ENCODE measurements at regions not wholly inside any gene's neighbourhood (a gene's known extent, or its start where the extent isn't known, plus 50 kb on each side); places are given as distances from the start of the nearest gene placed in this dataset.

DNA sequence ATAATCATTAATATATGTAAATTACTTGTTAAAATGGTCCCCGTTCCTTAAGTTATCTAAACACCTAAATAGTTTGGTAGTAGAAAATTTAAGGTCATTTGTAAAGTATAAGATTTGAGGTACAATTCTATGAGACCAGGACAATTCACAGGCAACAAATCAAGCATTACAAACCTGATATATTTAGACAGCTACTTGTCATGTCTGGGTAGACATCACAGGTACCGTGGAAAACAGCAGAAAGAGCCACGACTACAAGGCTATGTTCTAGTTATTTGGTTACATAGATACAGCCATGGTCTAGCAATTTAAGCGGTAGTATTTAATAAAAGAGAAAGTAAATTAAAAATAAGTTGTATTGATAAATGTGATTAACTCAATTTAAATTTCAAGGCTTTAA lies 393.1 kb upstream of the ID4 start:
- no peak for ATAC-seq
- no peak for DNase-seq (ENCODE audit: low read depth, low spot score)
- H3K27ac ChIP-seq (ENCODE audit: low read depth, low read length), result no peak overlapping the region
- H4K20me1 ChIP-seq (ENCODE audit: insufficient read depth), result no peaks in the 10 kb centered on the region
- no peaks in the 10 kb centered on the region for H3K79me2 ChIP-seq (ENCODE audit: insufficient read depth, low read length)
- H3K9me2 ChIP-seq (ENCODE audit: insufficient read depth), result no peaks in the 10 kb centered on the region
- no peak overlapping the region for H2AFZ ChIP-seq (ENCODE audit: low read depth, low read length, poor library complexity, severe bottlenecking)
- intact Hi-C loops (cut with micrococcal nuclease), result no loop called here
- no peak overlapping the region for H3K4me2 ChIP-seq (ENCODE audit: low read length)
- TF ChIP-seq TCF7L2 (IDR thresholded peaks at IDR 0.05; ENCODE audit: borderline replicate concordance, extremely low read depth, insufficient read depth, insufficient read length), result no peak
- TF ChIP-seq POLR2A (IDR thresholded peaks at IDR 0.05; ENCODE audit: borderline replicate concordance, extremely low read depth, insufficient read depth, insufficient read length), result no peak
- TF ChIP-seq EGR1 (IDR thresholded peaks at IDR 0.05; ENCODE audit: low read depth), result no peak
- TF ChIP-seq, protein P1, sequence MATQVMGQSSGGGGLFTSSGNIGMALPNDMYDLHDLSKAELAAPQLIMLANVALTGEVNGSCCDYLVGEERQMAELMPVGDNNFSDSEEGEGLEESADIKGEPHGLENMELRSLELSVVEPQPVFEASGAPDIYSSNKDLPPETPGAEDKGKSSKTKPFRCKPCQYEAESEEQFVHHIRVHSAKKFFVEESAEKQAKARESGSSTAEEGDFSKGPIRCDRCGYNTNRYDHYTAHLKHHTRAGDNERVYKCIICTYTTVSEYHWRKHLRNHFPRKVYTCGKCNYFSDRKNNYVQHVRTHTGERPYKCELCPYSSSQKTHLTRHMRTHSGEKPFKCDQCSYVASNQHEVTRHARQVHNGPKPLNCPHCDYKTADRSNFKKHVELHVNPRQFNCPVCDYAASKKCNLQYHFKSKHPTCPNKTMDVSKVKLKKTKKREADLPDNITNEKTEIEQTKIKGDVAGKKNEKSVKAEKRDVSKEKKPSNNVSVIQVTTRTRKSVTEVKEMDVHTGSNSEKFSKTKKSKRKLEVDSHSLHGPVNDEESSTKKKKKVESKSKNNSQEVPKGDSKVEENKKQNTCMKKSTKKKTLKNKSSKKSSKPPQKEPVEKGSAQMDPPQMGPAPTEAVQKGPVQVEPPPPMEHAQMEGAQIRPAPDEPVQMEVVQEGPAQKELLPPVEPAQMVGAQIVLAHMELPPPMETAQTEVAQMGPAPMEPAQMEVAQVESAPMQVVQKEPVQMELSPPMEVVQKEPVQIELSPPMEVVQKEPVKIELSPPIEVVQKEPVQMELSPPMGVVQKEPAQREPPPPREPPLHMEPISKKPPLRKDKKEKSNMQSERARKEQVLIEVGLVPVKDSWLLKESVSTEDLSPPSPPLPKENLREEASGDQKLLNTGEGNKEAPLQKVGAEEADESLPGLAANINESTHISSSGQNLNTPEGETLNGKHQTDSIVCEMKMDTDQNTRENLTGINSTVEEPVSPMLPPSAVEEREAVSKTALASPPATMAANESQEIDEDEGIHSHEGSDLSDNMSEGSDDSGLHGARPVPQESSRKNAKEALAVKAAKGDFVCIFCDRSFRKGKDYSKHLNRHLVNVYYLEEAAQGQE (IDR thresholded peaks at IDR 0.05; ENCODE audit: low read depth), result no peak
- TF ChIP-seq SRF (IDR thresholded peaks at IDR 0.05; ENCODE audit: low read depth), result no peak
- TF ChIP-seq YY1 (IDR thresholded peaks at IDR 0.05; ENCODE audit: extremely low read depth, insufficient replicate concordance, low read depth, low read length), result no peak
- no peak for TF ChIP-seq EZH2phosphoT487 (IDR thresholded peaks at IDR 0.05; ENCODE audit: borderline replicate concordance)
- no peak for TF ChIP-seq JUND (IDR thresholded peaks at IDR 0.05)
- TF ChIP-seq, protein P2, sequence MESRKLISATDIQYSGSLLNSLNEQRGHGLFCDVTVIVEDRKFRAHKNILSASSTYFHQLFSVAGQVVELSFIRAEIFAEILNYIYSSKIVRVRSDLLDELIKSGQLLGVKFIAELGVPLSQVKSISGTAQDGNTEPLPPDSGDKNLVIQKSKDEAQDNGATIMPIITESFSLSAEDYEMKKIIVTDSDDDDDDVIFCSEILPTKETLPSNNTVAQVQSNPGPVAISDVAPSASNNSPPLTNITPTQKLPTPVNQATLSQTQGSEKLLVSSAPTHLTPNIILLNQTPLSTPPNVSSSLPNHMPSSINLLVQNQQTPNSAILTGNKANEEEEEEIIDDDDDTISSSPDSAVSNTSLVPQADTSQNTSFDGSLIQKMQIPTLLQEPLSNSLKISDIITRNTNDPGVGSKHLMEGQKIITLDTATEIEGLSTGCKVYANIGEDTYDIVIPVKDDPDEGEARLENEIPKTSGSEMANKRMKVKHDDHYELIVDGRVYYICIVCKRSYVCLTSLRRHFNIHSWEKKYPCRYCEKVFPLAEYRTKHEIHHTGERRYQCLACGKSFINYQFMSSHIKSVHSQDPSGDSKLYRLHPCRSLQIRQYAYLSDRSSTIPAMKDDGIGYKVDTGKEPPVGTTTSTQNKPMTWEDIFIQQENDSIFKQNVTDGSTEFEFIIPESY (IDR thresholded peaks at IDR 0.05; ENCODE audit: extremely low read depth, insufficient replicate concordance, low read length), result no peak
- ChIA-PET POLR2A (no interaction called here), CTCF (no interaction called here), RAD21 (ENCODE audit: low non-redundant PET in 1 of 2, low total read pairs in 2 of 2, uncharacterized antibody in 2 of 2, unreplicated experiment in 2 of 2) (no interaction called here)
- H3K9ac ChIP-seq (ENCODE audit: low read length), result no peak overlapping the region
- H3K9me3 ChIP-seq (ENCODE audit: control insufficient read depth in 1 of 2, insufficient read depth in 1 of 2, low read depth in 1 of 2, low read length in 2 of 2), result no peaks in the 10 kb centered on the region
- H3K4me3 ChIP-seq (replicated peaks in 1 of 2; ENCODE audit: low read depth in 1 of 2, low read length in 2 of 2), result no peak overlapping the region
- no peaks in the 10 kb centered on the region for H3K4me1 ChIP-seq (ENCODE audit: control insufficient read depth in 1 of 2, insufficient read depth in 2 of 2, low read length in 2 of 2)
- H3K27me3 ChIP-seq (ENCODE audit: insufficient read depth, low read length), result no peaks in the 10 kb centered on the region
- H3K36me3 ChIP-seq (ENCODE audit: control insufficient read depth in 1 of 2, insufficient read depth in 2 of 2, low read length in 2 of 2), result no peaks in the 10 kb centered on the region
- BruUV-seq (replicated peaks), result no TSS peak
